Skeletal muscle tissue (tissue), 3 donors: ENCODE measurements at regions not wholly inside any gene's neighbourhood (a gene's known extent, or its start where the extent isn't known, plus 50 kb on each side); places are given as distances from the start of the nearest gene placed in this dataset.

Experiments
- H3K27ac ChIP-seq: one replicate; pipeline ENCODE4 v1.7.0; 2013; ENCODE audit warnings: mild to moderate bottlenecking, low read depth, low read length, inconsistent platforms
- H3K27me3 ChIP-seq, 3 donors: one replicate each; pipeline ENCODE4 v1.7.0; 2013; ENCODE audit warnings: low read length in 3 of 3; ENCODE audit not compliant: control insufficient read depth in 3 of 3, insufficient read depth in 3 of 3
- H3K36me3 ChIP-seq, 3 donors: one replicate each; pipeline ENCODE4 v1.7.0; 2013; ENCODE audit warnings: low read length in 3 of 3; ENCODE audit not compliant: control insufficient read depth in 3 of 3, insufficient read depth in 3 of 3
- H3K4me1 ChIP-seq, 3 donors: one replicate each; pipeline ENCODE4 v1.7.0; 2013; ENCODE audit warnings: low read length in 3 of 3, mild to moderate bottlenecking in 3 of 3; ENCODE audit not compliant: control insufficient read depth in 3 of 3, insufficient read depth in 3 of 3
- H3K4me3 ChIP-seq, 3 donors: one replicate each; pipeline ENCODE4 v1.7.0; 2013; ENCODE audit warnings: low read length in 3 of 3
- H3K9ac ChIP-seq, 3 donors: one replicate each; pipeline ENCODE4 v1.7.0; 2013; ENCODE audit warnings: low read length in 3 of 3, mild to moderate bottlenecking in 3 of 3, moderate library complexity in 2 of 3, low read depth in 1 of 3
- H3K9me3 ChIP-seq, 3 donors: one replicate each; pipeline ENCODE4 v1.7.0; 2013; ENCODE audit warnings: low read length in 3 of 3; ENCODE audit not compliant: control insufficient read depth in 3 of 3
- donor health status: Osteomylitis.

GRCh38 chr10:117905404-117905803, 141.3 kb downstream of the RAB11FIP2 start:
- no peaks in the 10 kb centered on the region for H3K9me3 ChIP-seq
- H3K27ac ChIP-seq: no peak overlapping the region
- H3K4me3 ChIP-seq: no peak overlapping the region
- H3K9ac ChIP-seq: no peak overlapping the region
- H3K27me3 ChIP-seq: peaks cover 3 to 9% (median 5%) of the 10 kb centered on the region in 3 donors
- no peaks in the 10 kb centered on the region for H3K36me3 ChIP-seq
- H3K4me1 ChIP-seq: no peaks in the 10 kb centered on the region

GRCh38 chr10:117911684-117912083, 135.1 kb downstream of the RAB11FIP2 start:
- Histone ChIP-seq H3K9me3 (no peaks in the 10 kb centered on the region), H3K4me1 (no peaks in the 10 kb centered on the region), H3K27me3 (peaks cover 0 to 2% (median 0%) of the 10 kb centered on the region in 3 donors), H3K36me3 (no peaks in the 10 kb centered on the region), H3K27ac (no peak overlapping the region), H3K9ac (no peak overlapping the region), H3K4me3 (no peak overlapping the region)

- Histone ChIP-seq H3K4me1 (no peaks in the 10 kb centered on the region), H3K9me3 (no peaks in the 10 kb centered on the region), H3K36me3 (no peaks in the 10 kb centered on the region), H3K9ac (no peak overlapping the region), H3K27ac (no peak overlapping the region), H3K4me3 (no peak overlapping the region), H3K27me3 (peaks cover 0 to 2% (median 0%) of the 10 kb centered on the region in 3 donors)
Observed at GRCh38 chr10:117914334-117914733, 132.4 kb downstream of the RAB11FIP2 start.

- H3K9me3 ChIP-seq: no peaks in the 10 kb centered on the region
- H3K9ac ChIP-seq: no peak overlapping the region
- H3K27me3 ChIP-seq: no peaks in the 10 kb centered on the region
- H3K27ac ChIP-seq: no peak overlapping the region
- H3K36me3 ChIP-seq: no peaks in the 10 kb centered on the region
- no peak overlapping the region for H3K4me3 ChIP-seq
- H3K4me1 ChIP-seq: no peaks in the 10 kb centered on the region
Observed at GRCh38 chr10:117920956-117921355, 125.8 kb downstream of the RAB11FIP2 start.

- Histone ChIP-seq H3K9ac (no peak overlapping the region), H3K9me3 (no peaks in the 10 kb centered on the region), H3K27me3 (no peaks in the 10 kb centered on the region)
Observed at GRCh38 chr10:117921421-117921820, 125.3 kb downstream of the RAB11FIP2 start.

GRCh38 chr10:117924820-117925219, 121.9 kb downstream of the RAB11FIP2 start:
- Histone ChIP-seq H3K4me1 (no peaks in the 10 kb centered on the region), H3K4me3 (no peak overlapping the region), H3K9me3 (no peaks in the 10 kb centered on the region), H3K27ac (no peak overlapping the region), H3K9ac (no peak overlapping the region), H3K27me3 (peaks cover 0 to 3% (median 0%) of the 10 kb centered on the region in 3 donors), H3K36me3 (no peaks in the 10 kb centered on the region)

More at GRCh38 chr10:117921421-117921820, 125.3 kb downstream of the RAB11FIP2 start:
- no peaks in the 10 kb centered on the region for H3K36me3 ChIP-seq
- H3K27ac ChIP-seq: no peak overlapping the region
- H3K4me1 ChIP-seq: no peaks in the 10 kb centered on the region
- H3K4me3 ChIP-seq: no peak overlapping the region

GRCh38 chr10:117925369-117925768, 121.4 kb downstream of the RAB11FIP2 start:
- Histone ChIP-seq H3K9me3 (no peaks in the 10 kb centered on the region), H3K4me3 (no peak overlapping the region), H3K27me3 (peaks cover 0 to 3% (median 0%) of the 10 kb centered on the region in 3 donors), H3K27ac (no peak overlapping the region), H3K4me1 (no peaks in the 10 kb centered on the region), H3K9ac (no peak overlapping the region), H3K36me3 (no peaks in the 10 kb centered on the region)

GRCh38 chr10:117926491-117926890, 120.2 kb downstream of the RAB11FIP2 start:
- Histone ChIP-seq H3K4me3 (no peak overlapping the region), H3K36me3 (no peaks in the 10 kb centered on the region), H3K9me3 (peaks cover 0 to 4% (median 0%) of the 10 kb centered on the region in 3 donors), H3K27me3 (peaks cover 0 to 3% (median 0%) of the 10 kb centered on the region in 3 donors), H3K27ac (no peak overlapping the region), H3K4me1 (no peaks in the 10 kb centered on the region), H3K9ac (no peak overlapping the region)

GRCh38 chr10:117927332-117927731, 119.4 kb downstream of the RAB11FIP2 start:
- H3K27ac ChIP-seq: no peak overlapping the region
- peaks cover 0 to 4% (median 0%) of the 10 kb centered on the region in 3 donors for H3K9me3 ChIP-seq
- H3K4me1 ChIP-seq: no peaks in the 10 kb centered on the region
- H3K9ac ChIP-seq: no peak overlapping the region
- peaks cover 0 to 3% (median 0%) of the 10 kb centered on the region in 3 donors for H3K27me3 ChIP-seq
- H3K4me3 ChIP-seq: no peak overlapping the region
- H3K36me3 ChIP-seq: no peaks in the 10 kb centered on the region

GRCh38 chr10:117927871-117928270, 118.9 kb downstream of the RAB11FIP2 start:
- no peak overlapping the region for H3K4me3 ChIP-seq
- H3K9me3 ChIP-seq: peaks cover 0 to 4% (median 0%) of the 10 kb centered on the region in 3 donors
- H3K27ac ChIP-seq: no peak overlapping the region
- no peaks in the 10 kb centered on the region for H3K36me3 ChIP-seq
- no peaks in the 10 kb centered on the region for H3K4me1 ChIP-seq
- H3K9ac ChIP-seq: no peak overlapping the region
- peaks cover 0 to 3% (median 0%) of the 10 kb centered on the region in 3 donors for H3K27me3 ChIP-seq
